Inflammatory macrophage (primary cell): ENCODE measurements at regions not wholly inside any gene's neighbourhood (a gene's known extent, or its start where the extent isn't known, plus 50 kb on each side); places are given as distances from the start of the nearest gene placed in this dataset.
"Not testable (repeated sequence)": the region's sequence is repeated elsewhere in the genome, so short reads cannot be mapped to it uniquely, and the experiment has no call there.

ENCODE experiments used
- DNase-seq, 2 donors: peaks; one replicate each; pipeline ENCODE4 v3.0.0-alpha.2; 2020 to 2022

DNA sequence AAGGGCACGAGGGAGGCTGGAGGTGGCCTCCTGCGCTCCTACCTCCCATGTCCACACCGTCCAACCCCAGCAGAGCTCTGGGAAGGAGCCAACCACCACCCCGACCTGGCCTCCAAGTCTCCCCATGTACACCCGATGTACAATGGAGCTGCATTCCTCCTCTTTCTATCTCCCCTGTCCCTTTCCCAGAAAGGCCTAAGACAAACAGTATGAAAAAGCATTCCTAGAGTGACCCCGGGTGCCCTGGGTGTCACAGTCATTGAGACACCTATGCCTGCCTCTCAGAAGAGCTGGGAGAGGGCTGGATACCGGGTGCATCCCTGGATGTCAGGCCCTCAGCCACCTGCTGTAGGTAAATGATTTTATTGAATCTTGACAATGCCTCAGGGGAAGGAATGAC lies 248.1 kb downstream of the EMX2 start:
- DNase-seq = no peak

DNA sequence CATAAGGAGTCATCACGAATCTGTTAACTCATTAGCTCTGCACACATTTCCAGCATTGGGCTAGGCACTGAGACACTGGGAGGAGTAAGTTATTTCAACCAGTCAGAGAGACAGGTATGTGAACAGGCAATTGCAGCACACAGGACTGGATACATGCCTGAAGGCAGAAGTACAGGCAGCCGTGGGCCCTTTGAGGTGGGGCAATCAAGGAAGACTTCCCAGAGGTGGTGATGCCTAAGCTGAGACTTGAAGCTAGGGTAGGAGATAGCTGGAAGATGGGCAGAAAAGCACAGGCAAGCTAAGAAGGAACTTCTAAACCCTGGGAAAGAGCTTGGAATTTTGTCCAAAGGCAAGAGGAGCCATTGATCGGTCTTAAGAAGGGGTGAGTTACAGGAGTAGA lies 249.7 kb downstream of the EMX2 start:
- no peak for DNase-seq

DNA sequence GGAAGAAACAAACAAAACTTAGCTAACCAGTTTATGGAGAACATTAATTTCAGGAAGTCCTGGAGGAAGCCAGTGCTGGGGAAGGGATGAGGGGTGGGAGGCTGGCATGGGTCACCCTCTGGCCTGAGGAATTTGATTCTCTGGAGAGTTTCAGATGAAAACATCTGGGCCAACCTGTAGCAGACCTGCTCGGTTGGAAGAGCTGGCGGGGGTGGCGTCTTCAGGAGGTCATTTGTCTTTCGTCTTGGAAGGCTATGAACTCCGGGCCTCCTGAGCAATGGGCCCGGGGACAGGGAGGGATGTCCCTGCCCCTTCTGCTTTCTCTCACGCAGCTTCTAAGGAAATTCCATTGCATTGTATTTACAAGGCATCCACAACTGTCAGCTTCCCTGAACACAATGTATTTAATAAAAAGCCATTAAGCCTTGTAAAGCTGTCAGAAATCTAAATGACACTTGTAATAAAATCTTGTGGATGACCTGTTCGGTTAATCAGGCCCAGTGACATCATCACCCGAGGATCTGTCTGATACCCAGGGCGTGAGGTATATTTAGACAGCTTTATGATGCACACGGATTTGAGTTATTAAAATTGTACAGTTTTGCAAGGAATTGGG lies 250.5 kb downstream of the RAB11FIP2 start:
- DNase-seq = no peak

DNA sequence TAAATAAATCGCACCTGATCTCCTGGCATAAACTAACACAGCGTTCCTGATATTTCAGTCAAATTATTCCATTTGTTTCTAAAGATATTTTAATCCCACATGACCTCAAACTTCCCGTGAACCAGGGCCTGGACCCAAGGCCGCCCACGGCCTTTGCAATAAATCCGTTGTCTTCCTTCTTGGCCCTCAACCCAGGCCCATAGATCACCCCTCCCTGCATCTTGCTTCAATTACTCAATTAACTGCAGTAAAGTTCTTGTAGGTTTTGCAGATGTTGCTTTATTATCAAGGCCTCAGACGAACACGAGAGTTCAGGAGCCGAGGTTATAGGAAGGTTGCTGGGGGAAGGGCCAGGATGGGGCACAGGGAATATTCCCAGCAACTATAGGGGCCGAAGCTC lies 249.4 kb downstream of the RAB11FIP2 start:
- no peak for DNase-seq

DNA sequence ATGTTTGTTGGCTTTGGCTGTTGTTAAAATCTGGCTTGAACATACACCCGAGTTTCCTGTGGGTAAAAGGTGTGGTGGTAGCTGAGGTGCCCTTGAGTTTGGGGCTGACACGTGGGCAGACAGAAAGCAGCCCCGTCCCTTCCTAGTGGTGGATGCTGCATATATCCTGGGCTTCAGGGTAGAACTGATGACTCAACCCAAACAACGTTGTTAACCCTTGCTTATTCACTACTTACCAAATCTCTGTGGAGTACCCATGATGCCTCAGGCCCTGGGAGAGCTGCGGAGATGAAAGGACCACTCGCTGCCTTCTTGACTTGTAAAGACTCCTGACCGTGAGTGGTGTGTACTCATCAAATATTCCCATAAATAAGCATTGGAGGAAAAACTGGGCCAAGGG lies 245.1 kb downstream of the RAB11FIP2 start:
- no peak for DNase-seq

DNA sequence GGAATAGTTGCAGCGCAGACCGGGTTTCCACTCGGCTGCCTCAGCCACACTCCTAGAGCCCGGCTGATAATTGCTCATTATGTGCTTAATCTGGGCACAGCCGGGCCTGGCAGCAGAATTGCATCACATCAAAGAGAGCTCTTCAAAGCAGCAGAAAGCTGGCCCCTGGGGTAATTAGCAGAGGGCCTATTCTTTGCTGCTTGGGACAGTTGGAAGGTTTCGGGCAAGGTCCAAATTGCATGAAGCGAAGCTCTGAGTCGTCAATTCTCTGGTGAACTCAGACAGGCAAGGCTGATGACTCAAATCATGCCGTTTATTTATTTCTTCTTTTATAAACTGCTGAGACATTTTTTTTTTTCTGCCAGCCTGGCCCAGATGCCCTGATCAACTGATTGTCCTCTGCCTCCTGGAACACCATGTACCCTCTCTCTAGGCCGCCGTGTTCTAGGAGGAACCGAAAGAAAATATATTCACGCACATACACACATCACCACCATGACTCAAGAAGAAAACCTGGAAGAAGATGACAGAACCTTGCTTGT lies 242.2 kb downstream of the RAB11FIP2 start:
- DNase-seq = no peak

DNA sequence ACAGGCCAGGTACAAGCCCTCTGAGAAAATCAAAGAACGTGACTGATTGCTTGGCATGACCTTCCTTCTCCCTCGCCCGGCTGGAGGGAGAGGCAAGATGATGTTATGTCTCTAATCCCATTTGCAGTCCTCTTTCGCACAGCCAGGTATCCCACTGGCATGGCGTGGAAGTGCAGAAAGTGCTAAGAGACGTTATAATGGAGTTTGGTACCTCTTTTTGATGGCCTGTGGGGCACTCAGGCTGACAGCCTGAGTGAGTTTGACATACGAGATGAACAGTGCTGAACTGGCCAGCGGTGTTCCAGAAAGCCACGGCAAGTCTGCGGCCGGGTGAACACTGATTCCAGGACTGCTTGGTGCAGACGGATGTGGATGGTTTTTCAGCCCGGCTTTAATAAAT lies 241.6 kb downstream of the RAB11FIP2 start:
- DNase-seq = no peak

DNA sequence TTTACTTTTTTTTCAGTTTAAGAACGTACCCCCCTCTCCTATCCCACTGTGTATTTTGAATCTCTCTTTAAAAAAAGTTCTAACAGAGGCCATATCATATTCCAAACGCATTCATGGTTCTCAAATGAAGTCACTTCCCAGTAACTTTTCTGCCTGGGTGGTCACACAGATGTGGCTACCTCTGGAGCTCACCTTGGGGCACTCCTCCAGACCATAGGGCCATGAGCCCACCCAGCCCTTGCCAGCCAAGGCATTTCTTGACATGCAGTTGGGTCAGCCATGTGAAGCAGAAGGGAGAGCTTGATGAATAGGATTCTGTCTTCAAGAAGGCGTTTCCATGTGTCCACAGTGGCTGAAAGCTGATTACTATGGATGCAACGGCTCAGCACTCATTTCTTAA lies 239.3 kb downstream of the RAB11FIP2 start:
- DNase-seq = no peak

DNA sequence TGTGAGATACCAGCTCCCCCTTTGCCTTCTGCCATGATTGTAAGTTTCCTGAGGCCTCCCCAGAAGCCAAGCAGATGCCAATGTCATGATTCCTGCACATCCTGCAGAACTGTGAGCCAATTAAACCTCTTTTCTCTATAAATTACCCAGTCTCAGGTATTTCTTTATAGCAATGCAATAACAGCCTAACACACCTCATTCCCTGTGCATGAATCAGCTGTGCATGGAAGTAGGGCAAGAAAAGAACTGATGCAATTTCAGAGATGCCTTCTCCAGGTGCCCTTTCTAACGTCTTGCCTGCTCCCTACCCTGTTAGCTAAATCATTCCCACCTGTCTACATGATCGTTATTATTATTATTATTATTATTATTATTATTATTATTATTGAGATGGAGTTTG lies 230.9 kb downstream of the RAB11FIP2 start:
- DNase-seq = not testable (repeated sequence)

DNA sequence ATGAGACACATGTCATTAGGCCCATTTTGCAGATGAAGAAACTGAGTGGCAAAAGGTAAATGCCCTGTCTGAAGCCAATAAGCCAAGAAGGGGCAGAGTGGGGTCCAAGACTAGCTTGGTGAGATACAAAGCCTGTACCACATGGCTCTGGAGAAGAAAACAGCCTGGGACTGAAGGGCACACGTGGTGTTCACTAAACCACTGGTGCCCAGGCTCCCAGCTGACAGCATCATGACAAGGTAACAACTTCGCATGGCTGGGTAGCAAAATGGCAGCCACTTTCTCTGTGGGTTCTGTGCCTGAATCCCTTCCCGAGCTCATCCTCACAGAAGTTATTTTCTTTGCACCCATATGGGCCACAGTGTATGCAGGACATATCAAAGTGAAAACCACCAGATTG lies 229.6 kb downstream of the RAB11FIP2 start:
- DNase-seq = no peak

DNA sequence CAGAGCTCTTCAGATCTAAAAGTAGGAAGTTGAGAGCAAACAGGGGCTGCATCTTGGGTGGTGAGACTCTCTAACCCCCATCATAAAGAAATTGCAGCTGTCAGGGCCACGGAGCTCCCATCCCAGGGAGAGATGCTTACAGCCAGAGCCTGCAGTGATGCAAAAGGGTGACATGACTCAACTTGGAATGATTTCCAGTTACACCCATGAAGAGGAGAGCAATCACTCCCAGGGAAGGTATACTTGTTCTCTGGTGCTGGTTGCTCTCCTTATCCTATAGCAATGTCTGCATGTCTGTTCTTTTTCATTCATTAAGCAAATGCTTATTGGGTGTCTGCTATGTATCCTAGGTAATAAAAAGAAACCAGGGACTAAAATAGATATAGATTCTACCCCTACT lies 228.0 kb downstream of the RAB11FIP2 start:
- DNase-seq = no peak

DNA sequence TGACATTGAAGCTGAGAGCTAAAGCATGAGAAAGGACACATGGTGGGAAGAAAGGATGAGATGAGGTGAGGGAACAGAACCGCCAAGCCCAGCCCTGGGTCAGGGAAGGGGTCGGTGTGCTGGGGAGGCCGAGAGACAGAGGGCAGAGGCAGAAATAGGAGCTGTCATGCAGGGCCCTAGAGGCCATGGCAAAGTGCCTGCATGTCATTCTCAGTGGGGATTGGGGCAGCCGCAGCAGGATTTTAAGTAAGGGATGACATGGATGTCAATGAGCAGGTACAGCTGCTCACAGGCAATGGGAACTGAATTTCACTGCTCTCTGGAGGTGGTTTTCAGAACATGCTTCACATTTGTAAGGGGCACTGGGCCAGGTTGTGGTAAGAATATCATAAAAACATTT lies 227.4 kb downstream of the RAB11FIP2 start:
- DNase-seq = no peak

DNA sequence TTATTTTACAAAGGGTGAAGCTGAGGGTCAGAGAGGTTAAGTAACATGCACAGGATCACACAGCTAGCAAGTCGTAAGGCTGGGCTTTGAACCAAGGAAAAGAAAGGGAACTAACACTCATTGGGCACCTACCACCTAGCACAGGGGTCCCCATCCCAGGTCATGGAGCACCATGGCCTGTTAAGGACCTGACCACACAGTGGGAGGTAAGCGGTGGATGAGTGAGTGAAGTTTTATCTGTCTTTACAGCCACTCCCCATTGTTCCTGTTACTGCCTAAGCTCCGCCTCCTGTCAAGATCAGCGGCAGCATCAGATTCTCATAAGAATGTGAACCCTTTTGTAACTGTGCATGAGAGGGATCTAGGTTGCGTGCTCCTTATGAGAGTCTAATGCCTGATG lies 222.8 kb downstream of the RAB11FIP2 start:
- DNase-seq = no peak

DNA sequence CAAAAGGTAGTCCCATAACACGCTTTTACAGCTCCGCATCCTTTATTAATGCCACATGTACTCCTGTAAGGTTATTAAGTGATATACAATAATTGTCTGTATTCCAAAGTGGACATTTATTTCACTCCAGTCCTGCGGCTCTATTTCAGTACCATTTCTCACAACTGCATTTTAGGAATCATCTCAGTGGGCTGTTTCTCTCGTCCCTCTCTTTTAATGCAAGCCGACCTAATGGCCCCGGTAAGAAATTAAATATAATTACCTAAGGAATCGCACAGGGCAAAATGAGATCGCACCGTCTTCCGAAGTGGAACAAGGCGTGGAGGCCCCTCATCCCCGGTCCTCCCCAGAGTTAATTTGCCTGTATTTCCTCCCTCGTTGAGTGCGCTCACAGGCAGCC lies 216.5 kb downstream of the RAB11FIP2 start:
- DNase-seq = no peak

DNA sequence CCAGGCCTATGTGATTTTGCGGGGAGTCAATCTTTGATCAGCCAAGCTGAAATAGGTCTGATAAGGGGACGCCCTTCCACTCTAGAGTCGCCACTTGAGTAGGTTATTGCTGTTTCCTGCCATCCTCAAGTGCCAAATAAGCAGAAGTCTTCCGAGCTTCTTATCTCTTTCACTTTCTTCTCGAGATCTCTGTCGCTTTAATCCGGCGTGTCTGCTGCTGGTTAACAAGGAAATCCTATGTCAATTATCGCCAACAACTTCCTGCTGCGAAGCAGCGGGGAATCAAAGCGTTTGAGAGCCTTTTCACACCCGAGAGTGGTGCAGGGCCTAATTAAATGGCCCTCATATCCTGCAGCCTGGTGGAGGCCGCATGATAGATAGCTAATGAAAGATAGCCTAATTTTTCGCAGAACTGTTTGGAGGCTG lies 215.9 kb downstream of the RAB11FIP2 start:
- DNase-seq = no peak

DNA sequence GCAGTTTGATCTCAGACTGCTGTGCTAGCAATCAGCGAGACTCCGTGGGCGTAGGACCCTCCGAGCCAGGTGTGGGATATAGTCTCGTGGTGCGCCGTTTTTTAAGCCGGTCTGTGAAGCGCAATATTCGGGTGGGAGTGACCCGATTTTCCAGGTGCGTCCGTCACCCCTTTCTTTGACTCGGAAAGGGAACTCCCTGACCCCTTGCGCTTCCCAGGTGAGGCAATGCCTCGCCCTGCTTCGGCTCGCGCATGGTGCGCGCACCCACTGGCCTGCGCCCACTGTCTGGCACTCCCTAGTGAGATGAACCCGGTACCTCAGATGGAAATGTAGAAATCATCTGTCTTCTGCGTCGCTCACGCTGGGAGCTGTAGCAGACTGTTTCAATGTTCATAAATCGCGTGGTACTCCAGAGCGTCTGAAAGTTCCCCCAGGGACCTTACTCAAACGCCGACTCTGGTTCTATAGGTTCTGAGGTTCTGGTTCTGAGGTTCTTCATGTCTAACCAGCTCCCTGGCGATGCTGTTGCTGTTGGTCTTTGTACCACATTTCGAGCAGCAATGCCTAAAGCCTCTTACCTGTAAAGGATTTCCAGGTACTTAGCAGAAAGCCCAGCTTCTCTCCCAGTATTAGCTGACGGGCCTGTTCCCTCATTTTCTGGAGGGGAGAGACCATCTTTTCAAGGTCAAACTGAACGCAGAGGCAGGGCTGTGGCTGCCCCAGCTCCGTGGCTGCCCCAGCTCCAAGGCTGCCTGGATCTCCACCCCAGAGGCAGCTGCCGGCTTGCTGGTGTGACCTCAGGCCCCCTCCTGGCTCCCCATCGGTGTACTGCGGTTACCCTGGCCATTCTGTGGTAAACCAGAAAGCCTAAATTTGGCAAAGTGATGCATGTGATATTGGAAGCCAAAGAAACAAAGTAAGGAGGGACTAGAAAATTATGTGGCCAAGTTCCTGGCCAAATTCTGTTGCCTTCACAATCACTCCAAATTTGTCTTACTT lies 207.9 kb downstream of the RAB11FIP2 start:
- DNase-seq = not testable (repeated sequence)

DNA sequence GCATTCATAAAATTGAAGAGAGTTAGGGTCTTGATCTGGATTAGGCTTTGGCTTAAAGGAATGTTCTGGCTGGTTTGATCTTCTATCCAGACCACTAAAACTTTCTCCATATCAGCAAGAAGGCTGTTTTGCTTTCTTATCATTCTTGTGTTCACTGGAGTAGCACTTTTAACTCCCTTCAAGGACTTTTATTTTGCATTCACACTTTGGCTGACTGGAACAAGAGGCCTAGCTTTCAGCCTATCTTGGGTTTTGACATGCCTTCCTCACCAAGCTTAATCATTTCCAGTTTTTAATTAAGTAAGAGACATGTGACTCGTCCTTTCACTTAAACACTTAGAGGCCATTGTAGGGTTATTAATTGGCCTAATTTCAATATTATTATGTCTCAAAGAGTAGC lies 190.3 kb downstream of the RAB11FIP2 start:
- not testable (repeated sequence) for DNase-seq

DNA sequence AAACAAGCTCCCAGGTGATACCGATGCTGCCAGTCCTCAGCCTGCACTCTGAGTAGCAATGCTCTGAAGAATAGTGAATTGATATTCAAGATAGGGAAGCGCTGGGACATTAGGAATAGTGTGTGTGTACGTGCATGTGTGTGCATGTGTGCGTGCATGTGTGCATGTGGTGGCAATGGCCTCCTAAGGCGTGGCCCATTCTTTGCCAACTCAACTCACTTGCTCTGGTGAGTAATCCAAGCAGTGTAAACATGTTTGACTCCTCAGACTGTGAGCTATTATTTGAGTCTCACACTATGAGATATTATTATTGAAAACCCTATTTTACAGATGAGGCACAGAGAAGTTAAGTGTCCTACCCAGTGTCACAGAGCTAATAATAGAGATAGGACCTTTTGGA lies 186.6 kb downstream of the RAB11FIP2 start:
- no peak for DNase-seq

DNA sequence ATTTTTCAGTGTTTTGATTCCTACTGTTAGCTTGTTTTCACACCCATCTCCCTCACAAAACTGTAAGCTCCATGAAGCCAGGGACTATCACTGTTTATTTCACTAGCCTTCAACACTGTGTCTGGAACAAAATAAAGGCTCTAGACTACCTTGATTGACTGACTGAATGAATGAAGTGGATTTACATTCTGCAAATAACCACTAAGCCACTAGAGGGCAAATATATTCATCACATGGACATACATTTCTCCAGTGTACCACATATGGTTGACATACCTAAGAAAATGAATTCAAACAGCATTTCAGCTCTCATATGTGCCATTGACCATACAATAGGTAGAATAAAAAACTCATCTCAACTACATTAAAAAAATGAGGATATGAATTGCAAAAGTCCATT lies 185.9 kb downstream of the RAB11FIP2 start:
- peak; percentile 14 to 21 for DNase-seq

DNA sequence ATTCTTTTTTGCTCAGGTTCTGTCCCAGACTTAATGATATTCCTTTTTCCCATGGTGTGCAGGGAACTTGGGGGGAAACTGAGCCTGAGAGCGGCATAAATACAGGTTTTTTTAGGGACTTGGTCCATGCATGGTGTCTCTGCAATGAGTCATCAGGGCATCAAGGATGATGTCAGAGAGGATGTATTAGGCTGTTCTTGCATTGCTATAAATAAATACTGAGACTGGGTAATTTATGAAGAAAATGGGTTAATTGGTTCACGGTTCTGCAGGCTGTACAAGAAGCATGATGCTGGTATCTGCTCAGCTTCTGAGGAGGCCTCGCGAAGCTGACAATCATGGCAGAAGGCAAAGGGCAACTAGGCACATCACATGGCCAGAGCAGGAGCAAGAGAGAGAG lies 185.4 kb downstream of the RAB11FIP2 start:
- DNase-seq = no peak

DNA sequence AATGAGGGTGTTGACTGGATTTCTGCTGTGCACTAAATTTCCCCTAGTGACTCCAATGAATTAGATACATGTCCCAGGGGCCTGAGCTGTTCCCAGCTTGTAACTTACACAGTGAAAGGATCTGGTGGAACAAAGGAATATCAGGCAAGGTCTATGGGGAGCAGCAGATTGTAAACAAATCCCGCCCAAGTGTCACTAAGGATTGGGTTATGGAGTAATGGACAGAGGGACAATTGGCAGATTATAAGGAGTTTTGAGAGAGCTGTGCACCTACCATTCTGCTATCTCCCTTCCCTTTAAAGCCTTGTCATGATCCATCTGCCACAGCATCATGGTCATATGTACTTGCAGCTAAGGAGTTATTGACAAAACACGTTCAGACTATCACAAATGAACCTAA lies 183.0 kb downstream of the RAB11FIP2 start:
- no peak for DNase-seq

DNA sequence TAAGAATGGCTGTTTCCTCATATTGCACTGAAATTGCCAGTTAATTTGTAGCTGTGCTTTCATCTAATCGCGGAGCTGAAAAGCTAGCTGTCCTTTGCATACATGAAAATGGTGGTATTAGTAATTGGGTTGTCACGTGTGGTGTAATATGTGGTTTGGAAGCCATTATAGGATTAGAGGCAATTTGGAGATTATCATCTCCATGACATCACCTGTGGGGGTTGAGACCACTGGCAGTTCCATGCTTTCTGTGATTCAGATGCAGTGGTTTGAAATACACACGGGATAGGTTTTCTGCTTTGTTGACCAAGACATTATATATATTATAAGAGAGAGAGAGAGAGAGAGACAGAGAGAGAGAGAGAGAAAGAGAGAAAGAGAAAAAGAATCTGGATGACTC lies 180.8 kb downstream of the RAB11FIP2 start:
- DNase-seq = no peak

DNA sequence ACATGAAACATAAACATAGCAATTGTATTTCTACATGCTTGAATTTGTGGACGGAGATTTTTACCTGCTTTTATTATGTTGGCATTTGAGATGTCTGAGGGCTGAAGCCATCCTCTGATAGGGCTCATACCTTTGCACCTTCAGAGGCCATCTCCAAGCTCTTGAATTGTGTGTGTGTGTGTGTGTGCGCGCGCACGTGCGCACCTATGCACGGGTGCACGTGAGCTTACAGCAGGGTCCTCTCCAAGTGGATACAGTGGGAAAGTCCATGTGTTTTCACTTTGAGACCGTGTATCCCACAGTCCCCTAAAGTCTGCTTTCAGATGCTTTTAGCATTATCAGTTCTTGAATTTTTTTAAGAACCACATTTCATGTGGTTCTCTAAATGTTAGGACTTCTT lies 178.6 kb downstream of the RAB11FIP2 start:
- DNase-seq = no peak

DNA sequence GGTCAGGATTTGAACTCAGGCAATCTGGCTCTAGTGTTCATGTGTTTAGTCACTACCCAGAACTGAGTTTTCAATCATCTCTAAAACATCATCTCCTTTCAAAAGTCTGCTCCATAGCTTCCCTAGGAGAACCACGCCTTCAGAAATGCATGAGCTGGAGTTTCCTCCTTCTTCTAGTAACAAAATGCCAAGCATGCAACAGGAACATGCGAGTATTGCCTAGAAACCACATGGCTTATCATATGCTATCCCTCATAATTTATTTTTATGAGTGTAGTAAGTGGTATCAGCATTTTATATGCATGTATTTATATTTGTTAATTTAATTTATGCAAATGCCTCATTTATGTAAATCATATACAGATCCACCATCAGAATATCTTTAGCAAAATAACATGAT lies 170.9 kb downstream of the RAB11FIP2 start:
- no peak for DNase-seq
